GM19025 (cell line): ENCODE measurements at regions not wholly inside any gene's neighbourhood (a gene's known extent, or its start where the extent isn't known, plus 50 kb on each side); places are given as distances from the start of the nearest gene placed in this dataset.
"Not testable (repeated sequence)": the region's sequence is repeated elsewhere in the genome, so short reads cannot be mapped to it uniquely, and the experiment has no call there.

Experiments used
- ATAC-seq: cut with Tn5 transposase; IDR thresholded peaks from one replicate; pipeline ENCODE4 v1.9.1; 2021; ENCODE audit warnings: mild to moderate bottlenecking, low read depth, moderate library complexity; ENCODE audit not compliant: unreplicated experiment

GRCh38 chr10:63675171-63675570 is 154.0 kb downstream of the REEP3 start:
- no peak for ATAC-seq

- ATAC-seq, result no peak
Observed at GRCh38 chr10:63677001-63677400, 155.8 kb downstream of the REEP3 start.

GRCh38 chr10:63680545-63680944 is 159.3 kb downstream of the REEP3 start:
- ATAC-seq, result not testable (repeated sequence)

GRCh38 chr10:63681993-63682697 is 160.9 kb downstream of the REEP3 start:
- ATAC-seq, result no peak

GRCh38 chr10:63682698-63683052 is 161.5 kb downstream of the REEP3 start:
- ATAC-seq, result not testable (repeated sequence)

- no peak for ATAC-seq
Observed at GRCh38 chr10:63683223-63683622, 162.0 kb downstream of the REEP3 start.

GRCh38 chr10:63683686-63684085 is 162.5 kb downstream of the REEP3 start:
- ATAC-seq, result no peak

GRCh38 chr10:63684257-63684936 is 163.2 kb downstream of the REEP3 start:
- ATAC-seq, result no peak

- no peak for ATAC-seq
Observed at GRCh38 chr10:63689768-63690167, 168.6 kb downstream of the REEP3 start.

- no peak for ATAC-seq
Observed at GRCh38 chr10:63692220-63692896, 171.2 kb downstream of the REEP3 start.

GRCh38 chr10:63693021-63693420 is 171.8 kb downstream of the REEP3 start:
- ATAC-seq, result not testable (repeated sequence)

- ATAC-seq, result no peak
Observed at GRCh38 chr10:63696205-63696604, 175.0 kb downstream of the REEP3 start.

GRCh38 chr10:63697956-63698786 is 177.0 kb downstream of the REEP3 start:
- ATAC-seq, result no peak

- no peak for ATAC-seq
Observed at GRCh38 chr10:63698787-63699150, 177.6 kb downstream of the REEP3 start.

GRCh38 chr10:63699785-63700613 is 178.8 kb downstream of the REEP3 start:
- ATAC-seq, result no peak

GRCh38 chr10:63700631-63701156 is 179.5 kb downstream of the REEP3 start:
- ATAC-seq, result no peak

- no peak for ATAC-seq
Observed at GRCh38 chr10:63702092-63702491, 180.9 kb downstream of the REEP3 start.

GRCh38 chr10:63703113-63703670 is 182.0 kb downstream of the REEP3 start:
- no peak for ATAC-seq

- no peak for ATAC-seq
Observed at GRCh38 chr10:63703740-63704345, 182.6 kb downstream of the REEP3 start.
